Activated T-cell treated with anti-CD3 and anti-CD28 coated beads, Interleukin-2, amount 50 U/mL, for 48 hours (primary cell): ENCODE measurements at regions not wholly inside any gene's neighbourhood (a gene's known extent, or its start where the extent isn't known, plus 50 kb on each side); places are given as distances from the start of the nearest gene placed in this dataset.
"Not testable (repeated sequence)": the region's sequence is repeated elsewhere in the genome, so short reads cannot be mapped to it uniquely, and the experiment has no call there.

Experiments used
- DNase-seq, 2 experiments: peaks; one replicate each; pipeline ENCODE4 v3.0.0-alpha.2; 2020

DNA sequence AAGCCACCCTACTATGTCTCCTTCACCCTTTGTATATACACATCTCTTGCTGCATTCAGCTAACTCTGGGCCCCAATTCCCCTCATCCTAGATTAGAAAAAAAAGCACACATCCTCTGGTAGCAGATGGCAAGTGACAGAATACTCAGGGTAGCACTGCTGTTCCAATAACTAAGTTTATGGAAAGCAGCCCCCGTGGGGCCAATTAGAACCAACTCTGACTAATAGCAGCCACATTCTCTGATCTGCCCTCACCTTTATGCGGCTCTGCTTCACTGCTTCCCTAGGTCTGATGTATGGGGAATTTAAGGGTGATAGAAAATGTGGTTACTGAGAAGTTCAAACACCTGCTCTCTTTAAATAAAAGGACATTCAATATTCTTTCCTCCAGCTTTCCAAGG, 74.9 kb upstream of the SETMAR start:
- no peak for DNase-seq

DNA sequence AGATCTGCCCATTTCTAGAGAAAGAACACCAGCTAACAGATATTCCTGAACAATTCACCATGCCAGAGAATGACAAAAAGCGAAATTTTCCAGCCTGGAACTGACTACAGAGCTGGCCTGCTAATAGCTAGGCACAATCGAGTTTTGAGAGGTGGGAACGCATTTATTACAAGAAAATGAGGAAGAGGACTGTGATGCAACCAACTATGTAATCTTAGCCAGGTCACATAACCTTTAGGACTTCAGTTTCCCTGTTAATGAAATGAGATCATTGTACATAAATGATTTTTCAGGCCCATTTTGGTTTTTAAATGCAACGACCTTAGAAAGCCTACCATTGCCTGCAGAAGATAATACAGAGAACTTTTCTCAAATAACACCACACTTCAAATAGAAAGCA, 72.1 kb upstream of the SETMAR start:
- no peak for DNase-seq

DNA sequence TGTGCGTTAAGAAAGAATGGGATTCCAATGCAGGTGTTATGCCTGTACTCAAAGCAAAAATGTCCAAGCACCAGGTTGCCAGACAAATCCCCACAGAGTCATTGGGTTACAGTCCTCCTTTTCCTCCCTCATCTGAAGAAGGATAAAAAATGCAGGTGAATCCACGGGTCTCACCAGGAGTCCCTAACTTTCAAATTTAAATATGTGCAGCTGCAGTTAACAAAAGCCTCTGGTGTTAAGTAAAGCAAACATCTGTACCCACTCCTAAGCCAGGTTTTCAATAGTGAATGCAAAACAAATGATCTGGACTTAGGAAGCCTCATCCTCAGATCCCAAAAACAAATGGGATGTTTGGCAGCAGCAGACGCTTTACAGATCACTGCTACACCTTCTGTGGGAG, 70.4 kb upstream of the SETMAR start:
- no peak for DNase-seq

DNA sequence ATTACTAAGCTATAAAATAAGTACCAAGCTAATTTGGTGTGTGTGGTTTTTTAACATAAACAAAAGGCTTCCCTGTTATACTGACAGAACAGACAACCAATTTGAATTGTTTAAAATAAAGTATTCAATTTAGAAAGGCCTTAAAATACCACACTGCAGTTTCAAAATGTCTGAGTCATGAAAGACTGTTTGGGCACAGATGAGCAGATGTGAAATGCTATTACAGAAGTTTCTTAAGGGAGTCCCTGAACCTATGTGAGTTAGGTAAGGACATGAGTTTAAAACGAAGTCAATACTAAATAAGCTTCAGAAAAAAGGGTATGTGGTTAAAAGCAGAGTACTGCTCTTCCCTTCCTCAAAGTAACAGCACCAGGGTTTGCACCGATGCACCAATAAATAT, 69.7 kb upstream of the SETMAR start:
- DNase-seq, result no peak

DNA sequence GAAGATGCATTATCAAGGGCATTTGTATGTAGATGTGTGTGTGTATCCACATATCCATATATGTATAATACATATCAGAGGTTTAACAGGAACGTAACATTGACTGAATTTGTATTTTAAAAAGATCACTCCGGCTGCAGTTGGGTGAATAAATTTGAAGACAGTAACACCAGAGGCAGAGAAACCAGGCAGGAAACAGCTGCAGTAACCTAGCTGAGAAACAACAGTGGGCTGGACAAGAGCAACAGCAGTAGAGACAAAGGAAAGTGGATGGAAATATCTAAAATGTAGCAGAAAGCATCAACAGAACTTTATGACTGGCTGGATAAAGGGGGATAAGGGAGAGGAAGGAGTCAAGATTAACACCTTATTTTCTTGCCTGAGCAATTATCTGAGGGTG, 68.3 kb upstream of the SETMAR start:
- no peak for DNase-seq

DNA sequence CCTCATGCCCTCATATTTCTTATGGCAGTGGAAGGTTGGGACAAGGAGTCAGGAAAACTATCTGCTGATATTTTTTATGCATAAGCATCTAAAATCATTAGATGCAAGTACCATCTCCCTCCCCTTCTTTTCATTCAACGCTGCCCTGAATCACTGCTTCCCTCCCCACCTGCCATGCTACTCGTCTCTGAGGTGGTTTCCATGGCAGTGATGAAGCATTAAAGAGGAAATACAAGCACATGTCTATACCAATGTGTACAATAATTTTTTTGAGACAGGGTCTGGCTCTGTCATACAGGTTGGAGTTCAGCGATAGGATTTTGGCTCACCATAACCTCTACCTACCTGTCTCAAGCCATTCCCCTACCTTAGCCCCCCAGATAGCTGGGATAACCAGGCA, 67.5 kb upstream of the SETMAR start:
- no peak for DNase-seq

DNA sequence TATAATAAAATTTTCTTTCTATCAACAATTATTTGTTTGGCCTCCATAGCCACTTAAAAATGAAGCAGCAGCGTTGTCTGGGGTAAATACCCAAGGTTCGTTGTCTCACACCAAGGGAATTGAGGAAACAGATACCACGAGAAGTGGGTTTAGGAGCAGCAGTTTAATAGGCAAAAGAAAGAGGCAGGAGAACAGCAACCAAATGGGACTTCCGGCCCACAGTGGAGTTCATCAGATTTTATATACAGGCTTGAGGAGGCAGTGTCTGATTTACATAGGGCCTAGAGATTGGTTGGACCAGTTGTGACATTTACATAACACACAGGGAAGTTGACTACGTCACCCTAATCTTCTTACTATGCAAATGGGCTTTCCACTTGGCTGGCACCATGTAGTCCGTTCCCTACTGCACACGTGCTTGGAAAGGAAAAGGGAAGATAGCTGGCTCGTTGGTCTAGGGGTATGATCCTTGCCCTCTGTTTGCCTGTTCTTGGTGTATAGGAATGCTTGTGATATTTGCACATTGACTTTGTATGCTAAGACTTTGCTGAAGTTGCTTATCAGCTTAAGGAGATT, 61.5 kb upstream of the SETMAR start:
- no peak for DNase-seq

DNA sequence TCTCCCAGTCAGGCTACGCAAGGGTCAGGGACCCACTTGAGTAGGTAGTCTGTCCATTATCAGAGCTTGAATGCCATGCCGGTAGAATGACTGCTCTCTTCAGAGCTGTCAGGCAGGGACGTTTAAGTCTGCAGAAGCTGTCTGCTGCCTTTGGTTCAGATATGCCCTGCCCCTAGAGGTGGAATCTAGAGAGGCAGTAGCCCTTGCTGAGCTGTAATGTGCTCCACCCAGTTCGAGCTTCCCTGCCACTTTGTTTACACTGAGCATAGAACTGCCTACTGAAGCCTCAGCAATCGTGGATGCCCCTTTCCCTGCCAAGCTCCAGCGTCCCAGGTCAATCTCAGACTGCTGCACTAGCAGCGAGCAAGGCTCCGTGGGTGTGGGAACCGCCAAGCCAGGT, 57.5 kb upstream of the SETMAR start:
- no peak for DNase-seq

DNA sequence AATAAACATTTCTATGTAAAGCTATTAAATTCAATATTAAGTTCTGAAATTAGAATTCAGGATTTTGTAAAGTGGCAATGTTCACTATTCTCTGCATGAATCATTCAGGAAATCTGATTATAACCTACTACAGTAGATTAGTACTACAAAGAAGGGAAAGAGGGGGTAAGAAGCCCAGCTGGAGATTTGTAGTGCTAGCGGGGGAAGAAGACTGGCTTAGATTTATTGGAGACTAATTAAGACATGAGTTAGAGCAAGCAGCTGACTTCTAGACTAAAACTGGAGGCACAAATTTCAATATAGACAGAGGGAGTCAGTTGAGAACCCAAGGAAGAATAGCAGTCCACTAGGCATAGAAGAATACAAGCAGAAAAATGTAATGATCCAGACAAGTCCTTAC, 55.8 kb upstream of the SETMAR start:
- DNase-seq, result no peak

DNA sequence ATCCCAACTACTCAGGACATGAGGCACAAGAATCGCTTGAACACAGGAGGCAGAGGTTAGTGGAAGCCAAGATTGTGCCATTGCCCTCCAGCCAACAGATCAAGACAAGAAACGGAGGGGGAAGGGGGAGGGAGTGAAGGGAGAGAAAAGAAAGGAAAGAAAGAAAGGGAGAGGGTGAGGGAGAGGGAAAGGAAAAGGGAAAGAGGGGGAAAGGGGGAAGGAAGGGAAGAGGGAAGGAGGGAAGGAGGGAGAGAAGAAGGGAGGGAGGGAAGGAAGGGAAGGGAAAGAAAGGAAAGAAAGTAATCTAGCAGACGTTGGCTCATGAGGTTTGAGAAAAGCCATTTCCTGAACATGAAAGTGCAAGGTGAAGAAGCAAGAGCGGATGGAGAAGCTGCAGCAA, 53.1 kb upstream of the SETMAR start:
- DNase-seq, result no peak

DNA sequence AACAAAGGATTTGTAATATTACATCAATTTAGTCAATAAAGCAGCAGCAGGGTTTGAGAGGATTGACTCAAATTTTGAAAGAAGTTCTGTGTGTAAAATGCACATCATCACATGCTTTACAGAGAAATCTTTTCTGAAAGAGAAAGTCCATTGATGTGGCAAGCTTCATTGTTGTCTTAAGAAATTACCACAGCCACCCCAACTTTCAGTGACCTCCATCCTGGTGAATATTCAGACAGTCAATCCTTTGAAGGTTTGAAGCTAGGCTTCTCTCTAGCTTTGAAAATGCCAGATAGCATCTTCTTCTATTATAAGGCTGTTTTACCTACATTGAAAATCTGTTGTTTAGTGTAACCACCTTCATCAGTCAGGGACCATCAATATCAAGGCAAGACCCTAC, 51.8 kb upstream of the SETMAR start:
- DNase-seq, result no peak

DNA sequence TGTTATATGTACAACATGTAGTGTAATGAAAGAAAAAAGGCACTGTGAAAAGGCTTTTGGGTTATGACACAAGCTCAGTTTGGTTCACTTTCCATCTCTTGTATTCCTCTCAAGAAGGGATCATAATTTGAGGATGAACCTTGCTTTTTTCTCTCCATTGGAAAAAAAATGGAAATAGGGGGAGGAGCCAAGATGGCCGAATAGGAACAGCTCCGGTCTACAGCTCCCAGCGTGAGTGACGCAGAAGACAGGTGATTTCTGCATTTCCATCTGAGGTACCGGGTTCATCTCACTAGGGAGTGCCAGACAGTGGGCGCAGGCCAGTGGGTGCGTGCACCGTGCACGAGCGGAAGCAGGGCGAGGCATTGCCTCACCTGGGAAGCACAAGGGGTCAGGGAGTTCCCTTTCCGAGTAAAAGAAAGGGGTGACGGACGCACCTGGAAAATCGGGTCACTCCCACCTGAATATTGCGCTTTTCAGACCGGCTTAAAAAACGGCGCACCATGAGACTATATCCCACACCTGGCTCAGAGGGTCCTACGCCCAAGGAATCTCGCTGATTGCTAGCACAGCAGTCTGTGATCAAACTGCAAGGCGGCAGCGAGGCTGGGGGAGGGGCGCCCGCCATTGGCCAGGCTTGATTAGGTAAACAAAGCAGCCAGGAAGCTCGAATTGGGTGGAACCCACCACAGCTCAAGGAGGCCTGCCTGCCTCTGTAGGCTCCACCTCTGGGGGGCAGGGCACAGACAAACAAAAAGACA, 49.9 kb upstream of the SETMAR start:
- not testable (repeated sequence) for DNase-seq
